GM12872 (cell line): ENCODE measurements at regions not wholly inside any gene's neighbourhood (a gene's known extent, or its start where the extent isn't known, plus 50 kb on each side); places are given as distances from the start of the nearest gene placed in this dataset.

ENCODE experiments used
- TF ChIP-seq, protein P1 (sequence below): IDR thresholded peaks from 3 replicates; pipeline ENCODE4 v1.5.1; 2011; ENCODE audit warnings: low read depth, mild to moderate bottlenecking, low read length, moderate library complexity; ENCODE audit not compliant: insufficient read depth

GRCh38 chr4:42806303-42806835 is 86.1 kb upstream of the GRXCR1 start:
- TF ChIP-seq, protein P1, sequence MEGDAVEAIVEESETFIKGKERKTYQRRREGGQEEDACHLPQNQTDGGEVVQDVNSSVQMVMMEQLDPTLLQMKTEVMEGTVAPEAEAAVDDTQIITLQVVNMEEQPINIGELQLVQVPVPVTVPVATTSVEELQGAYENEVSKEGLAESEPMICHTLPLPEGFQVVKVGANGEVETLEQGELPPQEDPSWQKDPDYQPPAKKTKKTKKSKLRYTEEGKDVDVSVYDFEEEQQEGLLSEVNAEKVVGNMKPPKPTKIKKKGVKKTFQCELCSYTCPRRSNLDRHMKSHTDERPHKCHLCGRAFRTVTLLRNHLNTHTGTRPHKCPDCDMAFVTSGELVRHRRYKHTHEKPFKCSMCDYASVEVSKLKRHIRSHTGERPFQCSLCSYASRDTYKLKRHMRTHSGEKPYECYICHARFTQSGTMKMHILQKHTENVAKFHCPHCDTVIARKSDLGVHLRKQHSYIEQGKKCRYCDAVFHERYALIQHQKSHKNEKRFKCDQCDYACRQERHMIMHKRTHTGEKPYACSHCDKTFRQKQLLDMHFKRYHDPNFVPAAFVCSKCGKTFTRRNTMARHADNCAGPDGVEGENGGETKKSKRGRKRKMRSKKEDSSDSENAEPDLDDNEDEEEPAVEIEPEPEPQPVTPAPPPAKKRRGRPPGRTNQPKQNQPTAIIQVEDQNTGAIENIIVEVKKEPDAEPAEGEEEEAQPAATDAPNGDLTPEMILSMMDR, result no peak

DNA sequence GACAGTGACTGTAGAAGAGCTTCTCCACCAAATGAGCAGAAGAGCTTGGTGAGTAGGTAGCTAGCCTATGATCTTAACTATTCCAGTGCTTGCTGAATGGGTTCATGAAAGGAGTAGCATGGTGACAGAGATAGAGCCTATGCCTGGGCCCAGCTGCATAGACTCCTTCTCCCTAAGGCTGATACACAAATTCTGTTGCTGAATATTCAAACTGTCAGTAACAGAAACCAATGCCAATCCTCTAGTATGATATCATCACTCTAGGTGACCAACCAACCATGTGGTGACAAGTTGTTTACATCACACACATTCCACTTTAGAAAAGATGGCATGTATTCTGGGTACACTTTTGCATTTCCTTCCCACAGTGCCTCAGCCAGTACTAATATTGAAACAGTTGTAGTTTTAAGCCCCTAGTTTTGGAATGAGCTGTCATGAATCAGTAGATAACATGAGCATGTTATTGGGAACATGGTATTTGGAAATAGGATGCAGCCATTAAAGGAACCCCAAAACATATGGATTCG is 103.4 kb upstream of the GRXCR1 start:
- TF ChIP-seq, protein P1, result no peak

- TF ChIP-seq, protein P1, result no peak
Observed at GRCh38 chr4:42787079-42787463, 105.4 kb upstream of the GRXCR1 start.

DNA sequence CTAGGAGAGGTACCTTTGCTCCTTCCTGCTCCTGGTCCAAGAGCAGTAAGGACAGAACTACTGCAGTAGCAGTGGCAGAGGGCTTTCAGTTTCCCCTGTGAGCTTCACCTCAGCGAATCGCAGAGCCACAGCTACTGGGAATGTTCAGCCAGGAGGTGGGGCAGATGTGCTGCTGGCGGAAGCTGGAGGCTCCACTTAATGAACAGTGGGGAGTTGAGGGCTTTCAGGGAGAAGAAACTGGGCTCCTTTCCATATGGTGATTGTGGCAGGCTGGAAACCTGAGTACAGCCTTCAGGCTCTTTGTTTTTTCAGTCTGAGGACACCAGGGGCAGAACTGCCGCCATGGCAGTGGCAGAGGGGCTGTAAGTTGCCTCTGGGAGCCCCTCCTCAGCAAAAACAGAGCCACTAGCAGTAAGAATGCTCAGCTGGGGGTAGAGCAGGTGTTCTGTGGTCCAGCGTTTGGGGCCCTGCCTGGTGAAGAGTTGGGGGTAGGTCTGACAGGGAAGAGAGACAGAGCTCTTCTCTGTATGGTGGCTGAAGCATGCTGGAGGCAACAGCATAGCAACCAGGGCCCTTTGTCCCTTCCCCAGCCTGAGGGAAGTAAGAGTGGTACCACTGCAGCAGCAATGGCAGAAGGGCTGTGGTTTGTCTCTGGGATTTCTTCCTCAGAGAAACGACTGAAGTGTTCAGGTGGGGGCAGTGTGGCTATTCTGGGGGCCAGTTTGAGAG is 106.0 kb upstream of the GRXCR1 start:
- TF ChIP-seq, protein P1, result no peak

- TF ChIP-seq, protein P1, result no peak
Observed at GRCh38 chr4:42785817-42786216, 106.7 kb upstream of the GRXCR1 start.

- TF ChIP-seq, protein P1, result no peak
Observed at GRCh38 chr4:42781315-42781714, 111.2 kb upstream of the GRXCR1 start.

DNA sequence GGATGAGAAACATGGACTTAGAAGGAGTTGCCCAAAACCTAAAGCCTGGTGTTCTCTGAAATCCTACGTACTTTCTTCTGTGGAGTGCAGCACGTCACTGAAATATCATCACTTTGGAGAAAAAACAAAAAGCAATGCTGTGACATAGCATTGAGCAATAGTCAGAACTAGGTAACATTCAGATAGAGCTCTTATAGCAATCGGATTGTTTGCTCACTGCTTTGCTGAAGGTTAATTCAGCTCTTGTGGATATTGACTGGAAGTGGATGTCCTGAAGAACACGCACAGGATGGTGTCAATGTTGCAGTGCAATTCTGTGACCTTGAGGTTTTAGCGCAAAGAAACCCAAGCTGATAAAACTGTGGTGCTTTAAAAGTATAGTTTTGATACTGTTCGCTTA is 114.2 kb upstream of the GRXCR1 start:
- TF ChIP-seq, protein P1, result no peak
